ENCODE measurements at regions not wholly inside any gene's neighbourhood (a gene's known extent, or its start where the extent isn't known, plus 50 kb on each side); places are given as distances from the start of the nearest gene placed in this dataset.

GRCh38 chr6:44500074-44500473 lies 112.6 kb downstream of the CDC5L start:
- Histone ChIP-seq H3K4me1 (ENCODE audit: low read depth) (no peaks in the 10 kb centered on the region), H3K4me3 (no peak overlapping the region), H3K36me3 (ENCODE audit: low read depth) (no peaks in the 10 kb centered on the region), H3K9me3 (no peaks in the 10 kb centered on the region)
- ATAC-seq, result no peak
- TF ChIP-seq CTCF (IDR thresholded peaks at IDR 0.05), result no peak
- DNase-seq, result no peak
- intact Hi-C loops (cut with DNase I, micrococcal nuclease), result no loop called here

- intact Hi-C loops (cut with DNase I, micrococcal nuclease), result no loop called here
- DNase-seq, result no peak
- ATAC-seq, result no peak
- H3K4me3 ChIP-seq, result no peak overlapping the region
- H3K9me3 ChIP-seq, result no peaks in the 10 kb centered on the region
- no peaks in the 10 kb centered on the region for H3K4me1 ChIP-seq (ENCODE audit: low read depth)
- no peak for TF ChIP-seq CTCF (IDR thresholded peaks at IDR 0.05)
- H3K36me3 ChIP-seq (ENCODE audit: low read depth), result no peaks in the 10 kb centered on the region
Observed at GRCh38 chr6:44503471-44503870, 116.0 kb downstream of the CDC5L start.

GRCh38 chr6:44504301-44504791 lies 116.8 kb downstream of the CDC5L start:
- no peaks in the 10 kb centered on the region for H3K4me1 ChIP-seq (ENCODE audit: low read depth)
- ATAC-seq (no peak), DNase-seq (no peak)
- no peaks in the 10 kb centered on the region for H3K36me3 ChIP-seq (ENCODE audit: low read depth)
- no peak for TF ChIP-seq CTCF (IDR thresholded peaks at IDR 0.05)
- intact Hi-C loops (cut with DNase I, micrococcal nuclease), result no loop called here
- H3K9me3 ChIP-seq, result no peaks in the 10 kb centered on the region
- no peak overlapping the region for H3K4me3 ChIP-seq

GRCh38 chr6:44505751-44506150 lies 118.2 kb downstream of the CDC5L start:
- no peaks in the 10 kb centered on the region for H3K36me3 ChIP-seq (ENCODE audit: low read depth)
- H3K9me3 ChIP-seq, result no peaks in the 10 kb centered on the region
- no peak overlapping the region for H3K4me3 ChIP-seq
- no peaks in the 10 kb centered on the region for H3K4me1 ChIP-seq (ENCODE audit: low read depth)
- ATAC-seq (no peak), DNase-seq (no peak)
- TF ChIP-seq CTCF (IDR thresholded peaks at IDR 0.05), result no peak
- intact Hi-C loops (cut with DNase I, micrococcal nuclease), result no loop called here

- no peaks in the 10 kb centered on the region for H3K36me3 ChIP-seq (ENCODE audit: low read depth)
- no peak for DNase-seq
- no peaks in the 10 kb centered on the region for H3K4me1 ChIP-seq (ENCODE audit: low read depth)
- intact Hi-C loops (cut with DNase I, micrococcal nuclease), result no loop called here
- ATAC-seq, result no peak
- no peaks in the 10 kb centered on the region for H3K9me3 ChIP-seq
- H3K4me3 ChIP-seq, result no peak overlapping the region
- no peak for TF ChIP-seq CTCF (IDR thresholded peaks at IDR 0.05)
Observed at GRCh38 chr6:44507014-44507413, 119.5 kb downstream of the CDC5L start.

- intact Hi-C loops (cut with DNase I, micrococcal nuclease), result no loop called here
- TF ChIP-seq CTCF (IDR thresholded peaks at IDR 0.05), result no peak
- no peak for ATAC-seq
Observed at GRCh38 chr6:44508646-44509045, 121.1 kb downstream of the CDC5L start.

More at GRCh38 chr6:44508646-44509045, 121.1 kb downstream of the CDC5L start:
- DNase-seq, result no peak
- no peaks in the 10 kb centered on the region for H3K36me3 ChIP-seq (ENCODE audit: low read depth)
- no peaks in the 10 kb centered on the region for H3K4me1 ChIP-seq (ENCODE audit: low read depth)
- H3K9me3 ChIP-seq, result no peaks in the 10 kb centered on the region
- H3K4me3 ChIP-seq, result no peak overlapping the region

Measured in mucosa of descending colon (tissue), 3 donors.